A549 (cell line): ENCODE measurements at regions not wholly inside any gene's neighbourhood (a gene's known extent, or its start where the extent isn't known, plus 50 kb on each side); places are given as distances from the start of the nearest gene placed in this dataset.

Source experiments
- FOXS1 ChIP-seq: fragments of 250-450 bp; sonication (Bioruptor Pico); IDR thresholded peaks from 2 replicates; pipeline ENCODE4 v1.5.0; 2020; ENCODE audit warnings: mild to moderate bottlenecking, moderate library complexity
- HDAC2 ChIP-seq: fragments of 200-600 bp; sonication (generic); IDR thresholded peaks from 2 replicates; pipeline ENCODE4 v1.6.1; 2016
- HMGXB4 ChIP-seq: fragments of 250-450 bp; sonication (Bioruptor Pico); IDR thresholded peaks from 2 replicates; pipeline ENCODE4 v1.5.0; 2021; ENCODE audit warnings: mild to moderate bottlenecking, moderate library complexity, borderline replicate concordance
- MYC ChIP-seq: IDR thresholded peaks from 2 replicates; pipeline ENCODE4 v1.6.1; 2012; ENCODE audit warnings: mild to moderate bottlenecking, inconsistent platforms, low read length, improper control_type of control experiment, borderline replicate concordance
- NFE2L2 ChIP-seq: fragments of 150-350 bp; conservative IDR thresholded peaks from 2 replicates; pipeline ENCODE4 v1.6.1; 2014; ENCODE audit warnings: low read length
- NR3C1 ChIP-seq: fragments of >200 bp; sonication (Bioruptor Twin); formaldehyde crosslinking; IDR thresholded peaks from 3 replicates; pipeline ENCODE4 v1.6.1; 2017
- PHF8 ChIP-seq: fragments of 200-600 bp; sonication (generic); IDR thresholded peaks from 2 replicates; pipeline ENCODE4 v1.6.1; 2016; ENCODE audit warnings: low read depth, mild to moderate bottlenecking, antibody characterized with exemption, moderate library complexity, borderline replicate concordance
- RCOR1 ChIP-seq: fragments of 150-350 bp; IDR thresholded peaks from 2 replicates; pipeline ENCODE4 v1.6.1; 2014; ENCODE audit warnings: antibody characterized with exemption, low read length, low read depth
- SMC3 ChIP-seq: fragments of >200 bp; sonication (Bioruptor Twin); formaldehyde crosslinking; IDR thresholded peaks from 3 replicates; pipeline ENCODE4 v1.6.1; 2018; ENCODE audit warnings: inconsistent platforms
- TF ChIP-seq, protein P1 (sequence below): fragments of >200 bp; sonication (Bioruptor Twin); formaldehyde crosslinking; IDR thresholded peaks from 3 replicates; pipeline ENCODE4 v1.6.1; 2016
- TF ChIP-seq, protein P2 (sequence below): fragments of >200 bp; sonication (Bioruptor Twin); formaldehyde crosslinking; IDR thresholded peaks from 3 replicates; pipeline ENCODE4 v1.5.1; 2016

DNA sequence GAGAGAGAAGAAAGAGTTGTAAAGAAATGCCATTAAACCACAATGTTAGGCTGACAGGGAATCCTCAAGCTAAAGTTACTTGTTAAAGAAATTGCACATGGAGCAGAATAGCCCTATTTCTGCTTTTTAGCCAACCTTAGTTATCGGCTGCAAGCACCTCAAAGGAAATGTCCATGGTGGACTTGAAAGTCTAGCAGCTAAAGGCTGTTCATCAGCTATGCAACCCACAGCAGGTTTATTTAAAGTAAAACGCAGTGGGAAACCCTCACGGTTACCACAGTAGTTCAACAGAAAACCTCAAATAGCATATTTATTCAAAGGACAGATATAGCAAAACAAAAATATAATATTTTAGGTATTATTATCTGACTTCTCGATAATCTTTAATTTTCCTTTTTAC is 967.2 kb downstream of the IGSF11 start:
- TF ChIP-seq HDAC2 (no peak), SMC3 (no peak), HMGXB4 (CRISPR knock-in tag) (no peak), MYC (no peak), NR3C1 (no peak), FOXS1 (CRISPR knock-in tag) (no peak), NFE2L2 (no peak), PHF8 (no peak), RCOR1 (no peak)
- TF ChIP-seq, protein P1, sequence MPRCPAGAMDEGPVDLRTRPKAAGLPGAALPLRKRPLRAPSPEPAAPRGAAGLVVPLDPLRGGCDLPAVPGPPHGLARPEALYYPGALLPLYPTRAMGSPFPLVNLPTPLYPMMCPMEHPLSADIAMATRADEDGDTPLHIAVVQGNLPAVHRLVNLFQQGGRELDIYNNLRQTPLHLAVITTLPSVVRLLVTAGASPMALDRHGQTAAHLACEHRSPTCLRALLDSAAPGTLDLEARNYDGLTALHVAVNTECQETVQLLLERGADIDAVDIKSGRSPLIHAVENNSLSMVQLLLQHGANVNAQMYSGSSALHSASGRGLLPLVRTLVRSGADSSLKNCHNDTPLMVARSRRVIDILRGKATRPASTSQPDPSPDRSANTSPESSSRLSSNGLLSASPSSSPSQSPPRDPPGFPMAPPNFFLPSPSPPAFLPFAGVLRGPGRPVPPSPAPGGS = no peak
- TF ChIP-seq, protein P2, sequence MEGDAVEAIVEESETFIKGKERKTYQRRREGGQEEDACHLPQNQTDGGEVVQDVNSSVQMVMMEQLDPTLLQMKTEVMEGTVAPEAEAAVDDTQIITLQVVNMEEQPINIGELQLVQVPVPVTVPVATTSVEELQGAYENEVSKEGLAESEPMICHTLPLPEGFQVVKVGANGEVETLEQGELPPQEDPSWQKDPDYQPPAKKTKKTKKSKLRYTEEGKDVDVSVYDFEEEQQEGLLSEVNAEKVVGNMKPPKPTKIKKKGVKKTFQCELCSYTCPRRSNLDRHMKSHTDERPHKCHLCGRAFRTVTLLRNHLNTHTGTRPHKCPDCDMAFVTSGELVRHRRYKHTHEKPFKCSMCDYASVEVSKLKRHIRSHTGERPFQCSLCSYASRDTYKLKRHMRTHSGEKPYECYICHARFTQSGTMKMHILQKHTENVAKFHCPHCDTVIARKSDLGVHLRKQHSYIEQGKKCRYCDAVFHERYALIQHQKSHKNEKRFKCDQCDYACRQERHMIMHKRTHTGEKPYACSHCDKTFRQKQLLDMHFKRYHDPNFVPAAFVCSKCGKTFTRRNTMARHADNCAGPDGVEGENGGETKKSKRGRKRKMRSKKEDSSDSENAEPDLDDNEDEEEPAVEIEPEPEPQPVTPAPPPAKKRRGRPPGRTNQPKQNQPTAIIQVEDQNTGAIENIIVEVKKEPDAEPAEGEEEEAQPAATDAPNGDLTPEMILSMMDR = no peak
